ENCODE measurements at regions not wholly inside any gene's neighbourhood (a gene's known extent, or its start where the extent isn't known, plus 50 kb on each side); places are given as distances from the start of the nearest gene placed in this dataset.

- no peak overlapping the region for H3K9ac ChIP-seq (ENCODE audit: low read length)
- H3K4me2 ChIP-seq (ENCODE audit: low read depth, low read length, poor library complexity, severe bottlenecking): no peak overlapping the region
These were observed 451.9 kb downstream of the SMARCA1 start for GRCh38 chrX:129071390-129071789.

GRCh38 chrX:129065895-129066294, 457.4 kb downstream of the SMARCA1 start:
- TF ChIP-seq CTCF (IDR thresholded peaks at IDR 0.05; ENCODE audit: insufficient read depth, low read length, poor library complexity, severe bottlenecking) (no peak), EZH2phosphoT487 (conservative IDR thresholded peaks at IDR 0.05; ENCODE audit: low read length) (no peak)
- H4K20me1 ChIP-seq (ENCODE audit: low read depth, low read length): no peaks in the 10 kb centered on the region
- H3K9me2 ChIP-seq (replicated peaks; ENCODE audit: insufficient read depth, low read length): no peaks in the 10 kb centered on the region
- no peak overlapping the region for H3K4me3 ChIP-seq (ENCODE audit: insufficient read depth, low read length, poor library complexity, severe bottlenecking)
- H3K9me3 ChIP-seq (ENCODE audit: insufficient read depth, low read length): no peaks in the 10 kb centered on the region
- H3K27ac ChIP-seq (ENCODE audit: low read depth, low read length): no peak overlapping the region
- H3K79me2 ChIP-seq (ENCODE audit: insufficient read depth, low read length): no peaks in the 10 kb centered on the region
- no peaks in the 10 kb centered on the region for H3F3A ChIP-seq (ENCODE audit: insufficient read depth)
- H3K4me2 ChIP-seq (ENCODE audit: low read depth, low read length, poor library complexity, severe bottlenecking): no peak overlapping the region
- no peak overlapping the region for H2AFZ ChIP-seq (ENCODE audit: low read depth, low read length, severe bottlenecking)
- H3K27me3 ChIP-seq (ENCODE audit: low read length): no peaks in the 10 kb centered on the region
- H3K9ac ChIP-seq (ENCODE audit: low read length): no peak overlapping the region
- H3K36me3 ChIP-seq (ENCODE audit: low read length): no peaks in the 10 kb centered on the region

More at GRCh38 chrX:129071390-129071789, 451.9 kb downstream of the SMARCA1 start:
- H2AFZ ChIP-seq (ENCODE audit: low read depth, low read length, severe bottlenecking): no peak overlapping the region
- H3K9me3 ChIP-seq (ENCODE audit: insufficient read depth, low read length): no peaks in the 10 kb centered on the region
- no peaks in the 10 kb centered on the region for H4K20me1 ChIP-seq (ENCODE audit: low read depth, low read length)
- no peak for TF ChIP-seq CTCF (IDR thresholded peaks at IDR 0.05; ENCODE audit: insufficient read depth, low read length, poor library complexity, severe bottlenecking)
- no peak for TF ChIP-seq EZH2phosphoT487 (conservative IDR thresholded peaks at IDR 0.05; ENCODE audit: low read length)
- no peak overlapping the region for H3K4me3 ChIP-seq (ENCODE audit: insufficient read depth, low read length, poor library complexity, severe bottlenecking)
- H3K36me3 ChIP-seq (ENCODE audit: low read length): no peaks in the 10 kb centered on the region
- no peaks in the 10 kb centered on the region for H3K9me2 ChIP-seq (replicated peaks; ENCODE audit: insufficient read depth, low read length)
- H3K27me3 ChIP-seq (ENCODE audit: low read length): no peaks in the 10 kb centered on the region
- H3K27ac ChIP-seq (ENCODE audit: low read depth, low read length): no peak overlapping the region
- no peaks in the 10 kb centered on the region for H3F3A ChIP-seq (ENCODE audit: insufficient read depth)
- H3K79me2 ChIP-seq (ENCODE audit: insufficient read depth, low read length): no peaks in the 10 kb centered on the region

GRCh38 chrX:129058405-129058804, 464.9 kb downstream of the SMARCA1 start:
- H3K4me3 ChIP-seq (ENCODE audit: insufficient read depth, low read length, poor library complexity, severe bottlenecking): no peak overlapping the region
- no peaks in the 10 kb centered on the region for H4K20me1 ChIP-seq (ENCODE audit: low read depth, low read length)
- no peak for TF ChIP-seq EZH2phosphoT487 (conservative IDR thresholded peaks at IDR 0.05; ENCODE audit: low read length)
- no peak for TF ChIP-seq CTCF (IDR thresholded peaks at IDR 0.05; ENCODE audit: insufficient read depth, low read length, poor library complexity, severe bottlenecking)
- no peak overlapping the region for H2AFZ ChIP-seq (ENCODE audit: low read depth, low read length, severe bottlenecking)
- no peaks in the 10 kb centered on the region for H3K9me3 ChIP-seq (ENCODE audit: insufficient read depth, low read length)
- no peak overlapping the region for H3K9ac ChIP-seq (ENCODE audit: low read length)
- no peak overlapping the region for H3K4me2 ChIP-seq (ENCODE audit: low read depth, low read length, poor library complexity, severe bottlenecking)
- H3K27ac ChIP-seq (ENCODE audit: low read depth, low read length): no peak overlapping the region
- H3K36me3 ChIP-seq (ENCODE audit: low read length): no peaks in the 10 kb centered on the region
- H3K9me2 ChIP-seq (replicated peaks; ENCODE audit: insufficient read depth, low read length): no peaks in the 10 kb centered on the region
- H3K79me2 ChIP-seq (ENCODE audit: insufficient read depth, low read length): no peaks in the 10 kb centered on the region
- no peaks in the 10 kb centered on the region for H3K27me3 ChIP-seq (ENCODE audit: low read length)
- H3F3A ChIP-seq (ENCODE audit: insufficient read depth): no peaks in the 10 kb centered on the region

Data from SU-DHL-6 (cell line).